GM21576 (cell line): ENCODE measurements at regions not wholly inside any gene's neighbourhood (a gene's known extent, or its start where the extent isn't known, plus 50 kb on each side); places are given as distances from the start of the nearest gene placed in this dataset.
A peak's percentile ranks its signal among the peaks of the same experiment; 100 is the strongest.

ENCODE experiments used
- ATAC-seq: cut with Tn5 transposase; IDR thresholded peaks from one replicate; pipeline ENCODE4 v1.9.1; 2021; ENCODE audit warnings: mild to moderate bottlenecking, moderate library complexity; ENCODE audit not compliant: unreplicated experiment

DNA sequence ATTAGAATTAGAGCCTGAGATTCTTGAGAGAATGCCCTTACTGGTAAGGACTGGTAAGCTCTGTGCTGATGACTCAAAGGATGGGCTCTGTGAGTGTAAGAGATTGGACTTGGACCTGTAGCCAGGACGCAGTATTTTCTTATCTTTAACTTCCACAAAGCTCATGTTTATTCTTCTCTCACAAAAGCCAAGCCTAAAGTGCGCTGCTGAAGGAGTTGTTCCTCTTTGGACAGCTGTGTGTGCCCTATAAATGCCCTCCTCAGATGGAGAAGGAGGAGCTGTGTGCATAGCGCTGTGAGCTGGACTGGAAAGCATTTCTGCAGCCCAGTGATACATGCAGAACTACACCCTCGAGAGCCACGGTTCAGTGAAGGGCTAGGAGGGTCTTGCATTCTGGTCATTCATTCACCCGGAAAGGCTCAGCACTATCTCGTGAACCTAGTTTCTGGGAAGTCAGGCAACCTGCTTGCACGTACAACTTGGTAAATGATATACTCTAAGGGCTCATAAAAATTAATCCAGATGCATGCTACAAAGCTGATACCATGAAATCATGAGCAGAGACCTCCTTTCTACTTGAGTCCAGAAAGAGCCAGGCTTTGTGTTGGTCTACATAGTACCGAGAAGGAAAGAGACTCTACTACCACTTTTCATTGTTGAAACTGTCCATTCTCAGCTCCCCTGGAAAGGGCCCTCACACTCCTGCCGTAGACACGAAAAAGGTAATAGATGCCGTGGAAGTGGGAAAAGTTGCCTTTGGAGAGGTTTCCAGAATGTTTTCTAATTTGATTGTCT, 103.0 kb upstream of the TBL1XR1 start:
- ATAC-seq: peak; percentile 73

DNA sequence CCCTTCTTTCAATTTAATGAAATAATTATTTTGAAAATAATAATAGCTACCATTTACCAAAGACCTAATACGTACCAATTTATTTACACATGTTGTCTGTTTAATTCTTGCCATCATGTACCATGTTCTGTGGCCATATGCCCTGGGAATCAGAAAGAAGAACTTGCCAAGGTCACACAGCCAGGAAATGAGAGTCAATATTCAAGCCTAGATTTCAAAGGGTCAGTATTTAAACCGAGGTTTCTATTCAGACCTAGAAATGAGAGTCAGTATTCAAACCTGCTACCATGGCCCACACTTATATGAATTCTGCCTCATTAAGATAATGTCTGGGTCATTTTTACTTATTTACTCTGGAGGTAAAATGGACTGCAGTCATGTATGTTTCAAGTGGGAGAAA, 103.6 kb upstream of the TBL1XR1 start:
- peak; percentile 52 for ATAC-seq

DNA sequence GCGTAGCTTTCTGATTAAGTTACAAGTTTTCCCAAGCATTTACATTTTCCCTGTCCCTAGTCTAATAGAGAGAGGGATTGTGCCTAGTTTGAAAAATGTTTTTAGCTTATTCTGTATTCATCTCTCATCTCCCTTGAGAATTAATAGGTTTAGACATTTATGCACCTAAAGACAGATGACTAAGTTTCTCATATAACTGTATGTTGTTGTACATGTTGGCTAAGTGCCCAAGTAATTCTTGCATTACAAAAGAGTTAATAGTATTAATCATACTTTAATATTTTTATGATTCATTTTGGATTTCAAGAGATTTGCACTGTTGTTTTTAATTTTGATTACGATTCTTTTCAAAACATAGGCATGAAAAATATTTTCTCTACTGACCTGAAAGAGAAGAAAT, 109.0 kb upstream of the TBL1XR1 start:
- ATAC-seq: no peak

DNA sequence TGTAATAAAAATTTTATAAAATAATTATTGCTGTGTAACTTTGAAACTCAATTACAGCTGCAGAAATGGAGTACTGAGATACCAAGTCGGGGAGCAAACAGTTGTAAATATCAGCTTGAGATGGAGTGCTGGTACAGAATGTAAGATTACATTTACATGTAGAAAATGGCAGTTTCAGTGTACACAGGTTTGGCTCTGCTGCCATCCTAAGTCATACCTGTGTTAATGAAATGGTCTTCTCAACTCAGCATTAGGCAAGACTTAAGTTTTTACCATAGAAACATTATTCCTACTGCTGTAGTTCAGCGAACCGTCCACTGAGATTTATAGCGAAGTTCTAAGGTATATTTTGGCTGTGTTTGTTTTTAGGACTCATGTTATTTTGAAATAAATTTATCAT, 110.1 kb upstream of the TBL1XR1 start:
- ATAC-seq: no peak

DNA sequence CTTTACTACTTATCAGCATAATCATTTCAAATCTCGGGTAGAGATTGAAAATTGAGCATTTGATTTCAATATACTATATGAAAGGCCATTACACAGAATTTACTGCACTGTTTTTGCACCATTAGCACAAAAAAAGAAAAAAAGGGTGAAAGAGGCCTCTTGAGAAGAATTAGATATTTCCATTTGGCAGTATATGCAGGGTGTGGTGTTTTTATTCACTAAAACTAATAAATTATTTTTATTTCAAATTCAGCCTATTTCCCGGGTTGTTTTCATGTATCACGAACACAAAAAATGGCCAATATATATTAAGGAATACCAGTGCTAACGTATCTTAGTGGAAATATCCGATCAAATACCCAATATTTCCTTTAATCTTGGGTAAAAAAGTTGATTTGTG, 110.5 kb upstream of the TBL1XR1 start:
- ATAC-seq: no peak

DNA sequence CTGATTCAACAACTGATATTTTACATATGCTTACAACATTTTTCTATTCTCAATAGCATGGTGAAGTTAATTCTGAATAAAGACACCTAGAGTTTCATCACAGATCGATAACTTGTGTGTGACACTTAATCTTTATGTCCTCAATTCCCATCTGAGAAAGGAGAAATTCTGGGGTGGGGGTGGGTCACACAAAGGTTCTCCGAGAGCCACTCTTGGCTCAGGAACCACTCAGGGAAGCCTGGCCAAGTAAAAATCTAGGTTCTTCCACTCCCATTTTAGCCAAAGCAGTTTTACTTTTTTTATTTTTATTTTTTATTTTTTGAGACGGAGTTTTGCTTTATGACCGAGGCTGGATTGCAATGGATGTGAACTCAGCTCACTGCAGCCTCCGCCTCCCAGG, 111.0 kb upstream of the TBL1XR1 start:
- ATAC-seq: no peak

DNA sequence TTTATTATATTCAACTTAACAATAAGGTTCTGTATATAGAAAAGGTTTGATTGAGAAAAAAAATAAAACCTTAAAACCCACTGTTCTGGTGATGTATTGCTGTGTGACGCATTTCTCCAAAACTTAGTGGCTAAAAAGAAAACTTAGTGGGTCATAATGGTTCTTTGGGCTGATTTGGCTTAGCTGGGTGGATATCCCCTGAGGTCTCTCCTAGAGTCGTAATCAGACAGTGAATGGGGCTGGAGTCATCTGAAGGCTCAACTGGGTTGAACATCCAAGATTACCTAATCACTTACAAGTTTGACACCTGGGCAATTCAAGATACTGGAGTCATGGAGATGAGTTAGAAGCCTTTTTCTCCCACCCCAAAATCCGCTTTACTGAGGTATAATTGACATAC, 111.6 kb upstream of the TBL1XR1 start:
- ATAC-seq: no peak

DNA sequence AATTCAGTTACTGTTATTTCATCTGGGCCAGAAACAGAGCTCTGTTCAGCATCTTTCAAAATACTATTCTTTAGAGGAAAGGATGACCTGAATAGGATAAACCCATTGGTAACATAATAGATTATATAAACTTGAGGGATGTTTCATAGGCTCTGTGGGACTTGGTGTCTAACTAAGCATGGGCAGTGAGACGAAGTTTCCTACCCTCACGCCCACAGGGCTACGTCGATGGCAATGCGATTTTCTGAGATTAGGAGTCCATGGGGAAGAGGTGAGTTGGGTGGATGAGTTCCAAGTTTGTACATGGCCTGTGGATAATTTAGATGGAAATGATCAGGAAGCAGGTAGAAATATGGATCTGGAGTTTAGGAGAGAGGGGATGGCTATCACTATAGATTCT, 115.2 kb upstream of the TBL1XR1 start:
- no peak for ATAC-seq

DNA sequence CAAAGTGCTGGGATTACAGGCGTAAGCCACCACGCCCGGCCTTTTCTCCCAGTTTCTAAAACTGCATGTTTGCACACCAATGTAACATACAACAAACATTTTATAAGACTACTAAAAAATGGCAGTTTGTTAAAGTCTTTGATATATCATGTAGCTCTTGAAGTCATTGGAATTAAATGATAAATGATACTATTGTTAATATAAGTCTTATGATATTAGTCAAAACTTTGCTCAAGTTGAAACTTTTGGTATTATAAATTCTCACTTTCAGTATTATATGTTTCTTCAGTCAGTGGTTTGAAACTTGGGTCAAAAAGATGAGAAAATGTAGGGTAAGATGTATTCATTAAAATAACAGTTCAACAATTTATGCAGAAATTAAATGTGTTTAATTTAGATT, 117.6 kb upstream of the TBL1XR1 start:
- no peak for ATAC-seq

DNA sequence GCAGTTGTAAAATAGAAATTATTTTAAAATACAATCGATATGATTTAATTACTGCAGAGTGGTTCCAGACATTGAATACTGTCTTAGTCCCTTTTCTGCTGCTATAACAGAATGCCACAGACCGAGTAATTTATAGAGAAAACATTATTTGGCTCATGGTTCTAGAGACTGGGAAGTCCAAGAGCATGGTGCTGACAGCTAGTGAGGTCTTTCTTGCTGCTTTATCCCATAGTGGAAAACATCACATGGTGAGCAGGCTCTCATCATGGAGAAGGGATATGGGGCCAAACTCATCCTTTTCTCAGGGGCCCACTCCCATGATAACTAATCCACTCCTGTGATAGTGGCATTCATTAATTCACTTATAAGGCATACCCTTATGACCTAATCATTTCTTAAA, 120.0 kb upstream of the TBL1XR1 start:
- ATAC-seq: no peak

DNA sequence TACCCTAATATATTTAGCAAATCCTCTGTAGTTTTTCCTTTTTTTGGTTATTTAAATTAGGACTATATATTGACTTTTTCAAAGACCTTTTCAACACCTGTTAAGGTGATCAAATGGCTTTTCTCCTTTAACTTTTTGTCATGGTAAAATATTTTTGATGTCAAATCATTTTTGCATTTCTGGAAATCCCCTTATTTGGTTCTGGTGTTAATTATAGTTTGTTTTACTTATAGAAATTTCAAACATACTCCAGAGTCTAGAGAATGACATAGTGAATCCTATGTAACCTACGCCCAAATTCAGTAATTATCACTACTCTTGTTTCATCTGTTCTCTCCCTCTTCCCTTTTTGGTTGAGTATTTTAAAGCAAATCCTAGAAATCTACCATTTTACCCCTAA, 121.3 kb upstream of the TBL1XR1 start:
- ATAC-seq: no peak

DNA sequence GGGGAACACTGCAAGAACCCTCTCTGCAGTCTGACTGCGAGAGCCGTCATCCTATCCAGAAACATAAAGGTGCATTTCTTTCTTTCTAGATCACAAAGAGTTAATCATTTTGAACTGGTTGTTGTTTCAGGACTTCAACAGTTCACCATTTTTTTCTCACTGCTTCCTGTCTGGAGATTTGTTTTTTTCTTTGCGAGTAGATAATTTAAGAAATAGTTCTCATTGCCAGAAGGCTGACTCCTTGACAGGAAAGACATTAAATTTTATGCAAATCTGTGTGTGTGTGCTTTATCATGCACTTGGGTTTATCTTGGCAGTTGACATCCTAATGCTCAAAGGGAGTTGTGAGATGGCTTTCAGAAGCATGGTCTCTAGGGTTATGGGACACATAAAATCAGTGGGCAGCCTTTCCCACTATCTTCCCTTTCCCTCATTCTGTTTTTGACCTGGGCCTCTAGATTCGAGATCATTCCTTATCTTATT, 123.5 kb upstream of the TBL1XR1 start:
- ATAC-seq: peak; percentile 42

DNA sequence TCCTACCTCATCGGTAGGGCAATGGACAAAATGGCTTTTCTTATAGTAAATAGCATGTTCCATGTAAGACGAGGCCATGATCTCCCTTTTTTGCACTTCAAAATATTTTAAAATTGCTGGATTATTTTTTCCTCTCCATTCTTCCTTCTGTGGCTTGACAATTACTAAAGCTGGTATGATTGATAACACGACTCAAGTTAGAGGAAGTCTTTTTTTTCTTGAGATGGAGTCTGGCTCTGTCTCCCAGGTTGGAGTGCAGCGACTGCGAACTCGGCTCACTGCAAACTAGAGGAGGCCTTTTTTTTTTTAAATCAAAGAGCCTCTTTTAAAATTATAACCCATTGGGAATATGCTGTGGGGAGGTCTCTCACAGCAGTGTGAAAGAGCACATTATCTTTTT, 124.5 kb upstream of the TBL1XR1 start:
- no peak for ATAC-seq

DNA sequence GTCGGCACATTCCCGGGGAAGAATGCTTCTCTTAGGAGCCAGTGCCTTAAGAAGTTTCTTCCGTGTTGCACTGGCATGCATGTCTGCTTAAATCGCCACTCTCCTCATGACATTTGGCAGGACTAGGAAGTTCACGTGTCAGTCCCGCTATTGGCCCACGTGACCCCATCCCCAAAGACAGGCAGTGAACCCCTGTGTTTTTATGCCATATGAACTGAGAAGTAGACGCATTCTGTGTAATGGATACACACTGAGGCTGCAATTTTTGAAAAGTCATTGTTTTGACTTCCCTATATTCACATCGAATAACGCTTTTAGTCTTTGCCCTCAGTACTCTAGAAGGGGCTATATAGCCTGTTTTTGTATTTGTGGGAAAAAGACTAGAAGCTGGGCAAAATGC, 125.6 kb upstream of the TBL1XR1 start:
- no peak for ATAC-seq

DNA sequence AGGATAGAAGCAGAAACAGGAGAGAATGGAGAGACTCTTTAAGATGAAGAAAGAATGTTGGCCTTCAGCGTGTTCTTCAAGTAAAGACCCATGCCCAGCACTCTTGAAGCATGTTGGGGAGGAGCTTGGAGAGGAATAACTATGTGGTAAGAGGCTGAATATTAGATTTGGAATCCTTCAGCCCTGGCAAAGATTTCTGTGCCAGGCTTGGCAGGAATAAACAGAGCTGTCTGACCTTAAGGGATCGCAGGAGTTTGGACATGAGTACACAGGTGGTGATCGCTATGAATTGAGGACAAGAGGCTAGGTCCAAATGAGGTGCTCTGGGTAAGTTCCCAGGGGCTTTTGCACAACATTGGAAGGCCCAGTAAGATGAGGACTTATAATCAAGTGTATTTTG, 132.6 kb upstream of the TBL1XR1 start:
- ATAC-seq: no peak

DNA sequence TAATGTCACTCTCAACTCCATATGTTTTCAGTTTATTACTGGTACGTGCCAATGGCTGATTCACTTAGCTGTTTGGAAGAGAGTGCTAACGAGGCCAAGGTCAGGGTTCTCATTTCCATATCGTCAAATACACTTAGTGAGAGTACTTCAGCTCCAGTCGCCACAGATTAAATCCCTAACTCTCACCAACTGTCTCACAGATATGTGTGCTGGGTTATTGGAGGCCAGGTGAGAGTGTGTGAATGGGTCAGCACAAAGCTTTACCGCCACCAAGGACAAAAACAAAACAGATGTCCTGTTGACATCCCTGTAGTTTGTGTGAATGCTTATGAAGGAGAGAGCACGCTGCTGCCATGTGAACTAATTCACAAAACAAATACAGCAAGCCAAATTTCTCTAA, 133.5 kb upstream of the TBL1XR1 start:
- no peak for ATAC-seq

DNA sequence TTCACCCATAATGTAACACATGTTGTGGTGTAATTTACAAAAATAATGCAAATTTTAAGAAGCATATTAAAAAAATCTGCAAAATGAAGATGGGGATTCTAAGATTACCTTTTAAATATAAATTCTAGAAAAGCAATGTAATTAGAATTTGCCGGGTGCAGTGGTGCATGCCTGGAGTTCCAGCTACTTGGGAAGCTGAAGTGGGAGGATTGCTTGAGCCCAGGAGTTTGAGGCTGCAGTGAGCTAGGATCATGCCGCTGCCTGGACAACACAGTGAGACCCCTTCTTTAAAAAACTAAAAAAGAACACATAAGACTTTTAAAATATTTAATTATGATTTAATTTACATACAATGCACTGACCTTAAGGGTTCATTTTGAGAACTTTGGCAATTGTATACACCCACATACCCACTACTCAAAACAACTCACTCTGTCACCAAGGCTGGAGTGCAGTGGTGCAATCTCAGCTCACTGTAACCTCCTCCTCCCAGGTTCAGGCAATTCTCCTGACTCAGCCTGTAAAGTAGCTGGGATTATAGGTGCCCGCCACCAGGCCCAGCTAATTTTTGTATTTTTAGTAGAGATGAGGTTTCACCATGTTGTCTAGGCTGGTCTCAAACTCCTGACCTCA, 134.0 kb upstream of the TBL1XR1 start:
- ATAC-seq: no peak

DNA sequence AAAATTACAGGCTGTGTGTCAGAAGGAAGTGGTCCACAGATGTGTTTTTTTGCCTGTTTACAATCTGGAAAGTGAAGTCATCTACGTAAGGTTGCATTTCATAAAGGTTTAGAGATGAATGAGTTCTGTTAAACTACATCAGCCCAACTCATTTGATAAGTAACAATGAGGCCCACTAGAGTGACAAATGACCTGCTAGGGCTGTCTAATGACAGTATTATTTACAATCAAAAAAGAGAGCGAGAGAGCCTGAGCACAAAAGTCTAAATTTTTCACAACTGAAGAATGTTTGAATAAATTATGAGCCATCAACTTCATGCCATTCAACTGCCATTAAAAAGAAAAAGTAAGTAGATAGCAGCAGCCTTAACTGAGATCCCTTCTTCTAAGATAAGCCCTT, 135.7 kb upstream of the TBL1XR1 start:
- no peak for ATAC-seq

DNA sequence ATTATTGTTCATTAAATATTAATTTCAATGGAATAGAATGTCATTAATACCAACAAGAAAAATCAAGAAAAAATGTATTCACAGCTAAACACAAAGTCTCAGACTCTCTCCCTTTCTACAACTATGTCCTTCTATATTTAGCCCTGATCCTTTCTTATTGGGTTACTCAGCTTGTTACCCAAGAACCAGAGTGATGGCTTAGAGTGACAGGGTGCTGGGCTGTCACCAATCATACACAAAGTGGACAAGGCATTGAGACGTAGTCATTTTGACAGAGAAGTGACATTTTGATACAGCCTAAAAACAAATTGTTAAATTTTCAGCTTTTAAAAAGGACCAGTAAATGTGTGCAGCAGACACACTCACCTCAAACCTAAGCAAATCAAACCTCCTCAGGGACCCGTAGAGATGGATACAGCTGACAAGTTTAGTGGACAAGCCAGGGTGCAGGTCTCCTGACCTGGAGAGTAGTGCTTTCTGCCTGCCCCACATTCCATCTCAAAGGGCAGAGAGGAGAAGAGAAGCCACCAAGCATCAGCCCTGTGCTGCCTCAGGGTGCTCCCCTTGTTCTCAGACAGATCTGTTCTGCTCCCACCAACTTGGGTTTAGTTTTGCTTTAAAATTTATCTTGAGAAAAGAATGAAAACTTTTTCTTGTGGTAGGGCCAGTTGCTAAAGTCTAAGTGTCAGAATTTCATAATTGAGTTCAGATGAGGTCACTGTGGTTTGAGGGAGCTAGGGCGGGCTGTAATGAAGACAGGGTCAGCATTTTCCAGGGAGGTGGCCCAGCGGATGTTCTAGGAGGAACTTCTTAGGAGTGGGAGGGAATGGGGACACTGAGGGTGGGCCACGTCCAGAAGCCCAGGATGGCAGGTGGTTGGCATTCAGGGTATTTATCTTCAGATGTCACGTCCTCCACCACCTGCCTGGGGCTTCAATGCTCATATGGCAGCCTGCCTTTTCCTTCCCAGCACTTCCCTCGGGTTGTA, 136.5 kb upstream of the TBL1XR1 start:
- no peak for ATAC-seq

DNA sequence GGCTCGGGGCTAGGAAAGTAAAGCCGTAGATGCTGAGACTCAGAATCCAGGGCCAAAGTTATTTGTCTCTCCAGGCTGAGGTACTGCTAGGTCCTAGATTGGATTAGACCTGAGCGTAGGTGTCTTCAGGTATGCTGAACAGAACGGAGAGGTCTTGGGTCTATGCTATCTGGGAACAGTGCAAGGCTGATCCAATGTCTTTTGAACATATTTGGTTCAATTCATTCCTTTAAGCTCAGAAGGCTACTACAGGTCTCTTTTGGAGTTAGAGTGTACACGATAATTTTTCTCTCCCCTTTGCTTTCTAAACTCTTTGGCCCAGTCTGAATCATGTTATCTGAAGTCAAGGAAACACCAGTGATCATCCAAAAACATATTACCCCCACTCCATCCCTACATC, 137.5 kb upstream of the TBL1XR1 start:
- no peak for ATAC-seq

DNA sequence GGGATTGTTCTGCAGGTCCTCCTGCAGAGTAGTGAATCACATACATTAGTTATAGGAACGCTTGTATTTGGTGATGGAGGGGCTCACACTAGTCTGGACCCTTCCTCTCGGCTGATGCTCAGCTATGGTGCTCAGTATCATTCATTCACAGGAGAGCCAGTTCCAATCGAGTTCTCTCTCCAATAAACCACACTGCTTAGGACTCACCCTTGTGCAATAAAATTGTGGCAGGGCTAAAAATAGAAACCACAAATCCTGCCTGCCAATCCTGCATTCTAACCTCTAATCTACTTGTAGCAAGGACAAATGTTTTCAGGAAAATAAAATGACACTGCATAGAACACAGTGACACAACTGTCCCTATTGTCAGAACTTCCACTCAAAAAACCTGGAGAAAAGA, 138.4 kb upstream of the TBL1XR1 start:
- no peak for ATAC-seq
